K562 (cell line): ENCODE measurements at regions not wholly inside any gene's neighbourhood (a gene's known extent, or its start where the extent isn't known, plus 50 kb on each side); places are given as distances from the start of the nearest gene placed in this dataset.

Experiments
- ATF3 ChIP-seq, 2 experiments: fragments of 450-650 bp in 1 of 2; sonication (generic) in 1 of 2; formaldehyde crosslinking in 1 of 2; IDR thresholded peaks in 1 of 2; conservative IDR thresholded peaks in 1 of 2; 2 replicates each; pipeline versions ENCODE4 v1.6.1 to v1.8.1; 2016 to 2023; ENCODE audit warnings: mild to moderate bottlenecking in 2 of 2, moderate library complexity in 2 of 2, inconsistent platforms in 1 of 2, missing genetic modification reagents in 1 of 2
- CHAMP1 ChIP-seq: fragments of 450-650 bp; IDR thresholded peaks from 2 replicates; pipeline ENCODE4 v1.6.1; 2016; ENCODE audit warnings: mild to moderate bottlenecking
- FOXJ2 ChIP-seq: fragments of 200-800 bp; sonication (Bioruptor generic); IDR thresholded peaks from 2 replicates; pipeline ENCODE4 v1.6.1; 2016; ENCODE audit warnings: missing genetic modification characterization, missing compliant biosample characterization
- MXD1 ChIP-seq: fragments of 250-450 bp; sonication (Bioruptor Pico); IDR thresholded peaks from 2 replicates; pipeline ENCODE4 v1.8.0; 2021; ENCODE audit warnings: borderline replicate concordance, mild to moderate bottlenecking, moderate library complexity; ENCODE audit not compliant: poor library complexity, severe bottlenecking
- NBN ChIP-seq: fragments of 450-650 bp; IDR thresholded peaks from 2 replicates; pipeline ENCODE4 v1.6.1; 2016; ENCODE audit warnings: low read depth, mild to moderate bottlenecking
- NR0B1 ChIP-seq: fragments of 450-650 bp; IDR thresholded peaks from one replicate; pipeline ENCODE4 v1.6.1; 2018; ENCODE audit warnings: mild to moderate bottlenecking, moderate library complexity; ENCODE audit not compliant: partially characterized antibody
- PTBP1 ChIP-seq: fragments of 200-400 bp; formaldehyde crosslinking; IDR thresholded peaks from 2 replicates; pipeline ENCODE4 v1.6.1; 2017; ENCODE audit warnings: low read depth, low read length
- SMAD4 ChIP-seq: fragments of 250-450 bp; sonication (Bioruptor Pico); conservative IDR thresholded peaks from 2 replicates; pipeline ENCODE4 v1.8.0; 2021; ENCODE audit warnings: inconsistent platforms, mild to moderate bottlenecking, moderate library complexity
- SP1 ChIP-seq: sonication (generic); formaldehyde crosslinking; IDR thresholded peaks from 2 replicates; pipeline ENCODE4 v1.8.1; 2022; ENCODE audit warnings: mild to moderate bottlenecking, missing genetic modification reagents
- TAL1 ChIP-seq: fragments of 450-650 bp; IDR thresholded peaks from 2 replicates; pipeline ENCODE4 v1.6.1; 2016; ENCODE audit warnings: mild to moderate bottlenecking
- ZMIZ1 ChIP-seq, 2 experiments: fragments of 150-350 bp in 1 of 2; IDR thresholded peaks; 2 replicates each; pipeline ENCODE4 v1.6.1; 2012 to 2016; ENCODE audit warnings: low read depth in 2 of 2, low read length in 2 of 2, mild to moderate bottlenecking in 1 of 2, moderate library complexity in 1 of 2
- ZNF592 ChIP-seq: fragments of 450-650 bp; IDR thresholded peaks from 2 replicates; pipeline ENCODE4 v1.6.1; 2017; ENCODE audit warnings: antibody characterized with exemption, mild to moderate bottlenecking

GRCh38 chr2:12176623-12177454, 430.4 kb downstream of the LPIN1 start (continued):
- TF ChIP-seq NR0B1 (no peak), TAL1 (0 out of 2 replicates have a peak, but pooled peaks have one; percentile 29), PTBP1 (no peak), ZMIZ1 (IDR thresholded peaks at IDR 0.05; ENCODE audit: low read depth in 2 of 2, low read length in 2 of 2) (no peak), CHAMP1 (no peak; the same call in 1 of the 2 replicates), FOXJ2 (tag) (0 out of 2 replicates have a peak, but pooled peaks have one; percentile 39), MXD1 (no peak), SMAD4 (CRISPR knock-in tag) (peak; percentile 81), SP1 (no peak), NBN (peak; percentile 69; the same call in 1 of the 2 replicates), ZNF592 (peak; percentile 58; the same call in 1 of the 2 replicates), ATF3 (IDR thresholded peaks at IDR 0.05) (peak; percentile 98), ATF3 (CRISPR knock-in tag; conservative IDR thresholded peaks at IDR 0.05) (peak; percentile 79)
